Neural progenitor cell (in vitro differentiated cells): ENCODE measurements at regions not wholly inside any gene's neighbourhood (a gene's known extent, or its start where the extent isn't known, plus 50 kb on each side); places are given as distances from the start of the nearest gene placed in this dataset.

ENCODE experiments used
- DNase-seq: peaks from one replicate; pipeline ENCODE4 v3.0.0-alpha.2; 2016; ENCODE audit warnings: low spot score
- H2AFZ ChIP-seq: fragments of 200-600 bp; sonication (generic); replicated peaks from 2 replicates; pipeline ENCODE4 v1.6.1; 2016; ENCODE audit warnings: antibody characterized with exemption
- H3F3A ChIP-seq: fragments of 200-600 bp; sonication (generic); 2 replicates; pipeline ENCODE4 v1.6.1; 2016; ENCODE audit warnings: antibody characterized with exemption, low read depth
- H3K27ac ChIP-seq: fragments of 200-600 bp; sonication (generic); 2 replicates; pipeline ENCODE4 v1.5.1; 2016; ENCODE audit warnings: mild to moderate bottlenecking
- H3K27me3 ChIP-seq: fragments of 200-600 bp; sonication (generic); 2 replicates; pipeline ENCODE4 v1.6.1; 2016; ENCODE audit warnings: mild to moderate bottlenecking, moderate library complexity
- H3K36me3 ChIP-seq: fragments of 200-600 bp; sonication (generic); 2 replicates; pipeline ENCODE4 v1.5.1; 2016
- H3K4me1 ChIP-seq: fragments of 200-600 bp; sonication (generic); 2 replicates; pipeline ENCODE4 v1.6.1; 2016; ENCODE audit warnings: mixed run types
- H3K4me2 ChIP-seq: fragments of 200-600 bp; sonication (generic); 2 replicates; pipeline ENCODE4 v1.6.1; 2016
- H3K4me3 ChIP-seq: fragments of 200-600 bp; sonication (generic); 2 replicates; pipeline ENCODE4 v1.5.1; 2016
- H3K79me2 ChIP-seq: fragments of 200-600 bp; sonication (generic); 2 replicates; pipeline ENCODE4 v1.6.1; 2016; ENCODE audit warnings: low read depth
- H3K9ac ChIP-seq: fragments of 200-600 bp; sonication (generic); 2 replicates; pipeline ENCODE4 v1.6.1; 2016
- H3K9me3 ChIP-seq: fragments of 200-600 bp; sonication (generic); 2 replicates; pipeline ENCODE4 v1.5.1; 2016; ENCODE audit warnings: low read depth
- H4K20me1 ChIP-seq: fragments of 200-600 bp; sonication (generic); 2 replicates; pipeline ENCODE4 v1.6.1; 2016; ENCODE audit warnings: low read depth
- H3K27ac Mint-ChIP-seq: 3 replicates; pipeline ENCODE4 v1.8.0; 2021; ENCODE audit warnings: mixed read lengths
- H3K27me3 Mint-ChIP-seq: 2 replicates; pipeline ENCODE4 v1.8.0; 2022; ENCODE audit warnings: low read depth, mild to moderate bottlenecking, inconsistent platforms, moderate library complexity, mixed read lengths; ENCODE audit not compliant: insufficient read depth
- H3K36me3 Mint-ChIP-seq: 3 replicates; pipeline ENCODE4 v1.8.0; 2021; ENCODE audit warnings: mixed read lengths
- H3K4me1 Mint-ChIP-seq: 3 replicates; pipeline ENCODE4 v1.8.0; 2021; ENCODE audit warnings: mixed read lengths
- H3K4me3 Mint-ChIP-seq: 3 replicates; pipeline ENCODE4 v1.8.0; 2021; ENCODE audit warnings: mild to moderate bottlenecking, moderate library complexity, mixed read lengths
- H3K9me3 Mint-ChIP-seq: 3 replicates; pipeline ENCODE4 v1.8.0; 2020; ENCODE audit warnings: mixed read lengths
- CTCF ChIP-seq: fragments of 200-600 bp; sonication (generic); IDR thresholded peaks from 2 replicates; pipeline ENCODE4 v1.5.1; 2017; ENCODE audit warnings: antibody characterized with exemption, mild to moderate bottlenecking
- EZH2 ChIP-seq: fragments of 200-600 bp; sonication (generic); IDR thresholded peaks from 2 replicates; pipeline ENCODE4 v1.6.1; 2017; ENCODE audit warnings: antibody characterized with exemption, mild to moderate bottlenecking, moderate library complexity
- EZH2phosphoT487 ChIP-seq: fragments of 200-600 bp; sonication (generic); IDR thresholded peaks from 2 replicates; pipeline ENCODE4 v1.6.1; 2017; ENCODE audit warnings: antibody characterized with exemption

DNA sequence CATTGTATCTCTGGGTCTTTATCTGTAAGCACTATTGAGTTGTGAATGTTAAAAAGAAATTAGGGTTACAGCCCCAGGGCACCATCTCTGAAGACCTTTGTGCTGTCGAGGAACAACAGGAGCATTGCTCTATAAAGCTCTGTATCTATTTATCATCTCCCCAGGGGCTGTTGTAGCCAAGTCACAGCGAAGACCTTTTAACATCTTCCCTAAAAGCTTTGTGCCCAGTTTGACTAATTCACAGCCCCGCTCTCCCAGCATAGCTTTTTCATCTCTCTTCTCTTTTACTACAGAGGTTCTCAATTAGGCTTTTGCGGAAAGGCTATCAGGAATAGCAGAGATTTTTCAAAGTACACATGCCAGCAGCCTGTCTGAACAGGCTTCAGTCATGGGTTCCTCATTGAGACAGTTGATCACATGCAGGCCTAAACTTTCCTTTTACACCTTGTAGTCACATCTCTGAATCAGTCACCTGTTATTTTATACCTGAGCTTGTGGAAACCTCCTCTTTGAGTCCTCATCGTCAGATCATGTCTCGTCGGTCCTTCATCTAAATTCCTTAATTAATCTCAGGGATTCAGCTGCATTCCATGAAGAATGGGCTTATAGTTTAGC lies 140.5 kb downstream of the NPR3 start:
- TF ChIP-seq EZH2phosphoT487: no peak
- TF ChIP-seq EZH2: no peak
- TF ChIP-seq CTCF: no peak
- Histone ChIP-seq H3K4me2 (peak overlapping the region; percentile 52), H3K4me1 (peaks cover 17% of the 10 kb centered on the region), H3K9me3 (no peaks in the 10 kb centered on the region), H2AFZ (no peak overlapping the region), H3K36me3 (no peaks in the 10 kb centered on the region), H3K79me2 (no peaks in the 10 kb centered on the region), H3K4me3 (no peak overlapping the region), H3K9ac (no peak overlapping the region), H3K27ac (peak overlapping the region; percentile 29), H3K27me3 (peaks cover 9% of the 10 kb centered on the region), H3F3A (peaks cover 21% of the 10 kb centered on the region), H4K20me1 (no peaks in the 10 kb centered on the region)
- Mint-ChIP-seq H3K36me3 (no peaks in the 10 kb centered on the region), H3K4me3 (no peak overlapping the region), H3K9me3 (peaks cover 2% of the 10 kb centered on the region), H3K27ac (no peak overlapping the region), H3K27me3 (no peaks in the 10 kb centered on the region), H3K4me1 (peaks cover 16% of the 10 kb centered on the region)
- DNase-seq: peak; percentile 42

DNA sequence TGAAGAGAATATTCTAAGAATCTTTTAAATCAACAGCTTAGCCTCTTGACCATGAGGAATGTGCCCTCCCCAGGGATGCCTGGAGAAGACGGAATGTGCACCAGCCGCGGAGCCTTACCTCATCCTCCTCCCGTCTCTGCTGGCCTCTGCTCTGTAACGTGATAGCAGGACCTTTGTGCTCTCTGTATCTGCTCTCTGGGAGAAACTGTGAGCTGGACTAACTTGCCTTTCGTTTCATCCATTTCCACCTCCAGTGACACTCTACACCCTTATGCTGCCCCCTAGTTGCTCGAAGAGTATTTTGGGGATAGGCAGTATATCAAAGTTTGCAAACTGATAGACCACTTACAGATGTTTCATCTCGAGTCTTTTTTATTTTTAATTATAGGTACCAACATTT lies 141.4 kb downstream of the NPR3 start:
- peak; percentile 78 for DNase-seq
- Histone ChIP-seq H3K4me3 (no peak overlapping the region), H3K79me2 (no peaks in the 10 kb centered on the region), H3K4me2 (peak overlapping the region; percentile 52), H3K9ac (no peak overlapping the region), H3K27me3 (peaks cover 9% of the 10 kb centered on the region), H3K36me3 (no peaks in the 10 kb centered on the region), H3K27ac (no peak overlapping the region), H3F3A (peaks cover 21% of the 10 kb centered on the region), H4K20me1 (no peaks in the 10 kb centered on the region), H2AFZ (no peak overlapping the region), H3K4me1 (peaks cover 17% of the 10 kb centered on the region), H3K9me3 (no peaks in the 10 kb centered on the region)
- Mint-ChIP-seq H3K9me3 (peaks cover 4% of the 10 kb centered on the region), H3K36me3 (no peaks in the 10 kb centered on the region), H3K27me3 (no peaks in the 10 kb centered on the region), H3K4me1 (peaks cover 16% of the 10 kb centered on the region), H3K27ac (no peak overlapping the region), H3K4me3 (no peak overlapping the region)
- TF ChIP-seq EZH2 (no peak), CTCF (peak; percentile 61)

DNA sequence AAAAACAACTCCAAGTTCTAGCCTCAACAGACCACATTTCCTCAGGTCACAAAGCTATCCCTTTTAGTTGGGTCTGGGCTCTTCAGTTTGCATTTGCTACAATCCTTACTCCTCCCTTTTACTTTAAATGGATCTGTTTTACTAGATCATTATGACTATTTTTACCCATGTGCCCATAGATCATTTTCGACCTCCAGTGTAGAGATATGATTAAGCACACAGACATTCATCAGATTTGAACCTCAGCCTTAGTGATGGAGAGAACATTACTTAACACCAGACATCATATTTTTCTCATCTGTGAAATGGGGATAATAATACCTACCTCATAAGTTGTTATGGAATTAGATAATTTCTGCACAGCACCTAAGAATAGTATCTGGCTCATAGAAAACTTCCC lies 141.9 kb downstream of the NPR3 start:
- H3K79me2 ChIP-seq: no peaks in the 10 kb centered on the region
- peaks cover 9% of the 10 kb centered on the region for H3K27me3 ChIP-seq
- no peak for DNase-seq
- H3K36me3 ChIP-seq: no peaks in the 10 kb centered on the region
- H3K4me3 Mint-ChIP-seq: no peak overlapping the region
- no peak overlapping the region for H2AFZ ChIP-seq
- H3K36me3 Mint-ChIP-seq: no peaks in the 10 kb centered on the region
- H3K27me3 Mint-ChIP-seq: no peaks in the 10 kb centered on the region
- H3K9ac ChIP-seq: no peak overlapping the region
- H3K4me1 ChIP-seq: peaks cover 17% of the 10 kb centered on the region
- H3K9me3 Mint-ChIP-seq: peaks cover 5% of the 10 kb centered on the region
- no peaks in the 10 kb centered on the region for H3K9me3 ChIP-seq
- H4K20me1 ChIP-seq: no peaks in the 10 kb centered on the region
- no peak overlapping the region for H3K4me2 ChIP-seq
- H3K27ac ChIP-seq: no peak overlapping the region
- peaks cover 16% of the 10 kb centered on the region for H3K4me1 Mint-ChIP-seq
- TF ChIP-seq EZH2phosphoT487: no peak
- no peak for TF ChIP-seq EZH2
- no peak for TF ChIP-seq CTCF
- H3F3A ChIP-seq: peaks cover 21% of the 10 kb centered on the region
- no peak overlapping the region for H3K4me3 ChIP-seq
- H3K27ac Mint-ChIP-seq: no peak overlapping the region
